HEK293 (cell line): ENCODE measurements at regions not wholly inside any gene's neighbourhood (a gene's known extent, or its start where the extent isn't known, plus 50 kb on each side); places are given as distances from the start of the nearest gene placed in this dataset.
A peak's percentile ranks its signal among the peaks of the same experiment; 100 is the strongest.

Experiments
- CTCF ChIA-PET: fragments of 350-600 bp; formaldehyde crosslinking; extraction: SDS; loops from one replicate; lab custom pipeline; 2021; ENCODE audit warnings: antibody characterized with exemption; lab: Yijun Ruan, JAX
- POLR2A ChIA-PET: fragments of 300-600 bp; formaldehyde crosslinking; extraction: SDS; loops from one replicate; lab custom pipeline; 2020; ENCODE audit warnings: antibody characterized with exemption, inconsistent platforms; lab: Yijun Ruan, JAX
- H3K27ac ChIP-seq: fragments of 200-500 bp; sonication (Bioruptor generic); 2 replicates; pipeline ENCODE4 v1.5.1; 2014; ENCODE audit warnings: low read depth, low read length, control low read depth, inconsistent platforms; ENCODE audit errors: extremely low read depth
- H3K36me3 ChIP-seq, 2 experiments: fragments of 200-500 bp in 1 of 2; sonication (Bioruptor generic) in 1 of 2; 1 replicate in 1 of 2; 2 replicates in 1 of 2; pipeline ENCODE4 v1.5.1; 2014 to 2017; ENCODE audit warnings: inconsistent platforms in 2 of 2, low read length in 2 of 2; ENCODE audit not compliant: control insufficient read depth in 2 of 2, insufficient read depth in 1 of 2
- H3K4me1 ChIP-seq: fragments of 200-500 bp; sonication (Bioruptor generic); 2 replicates; pipeline ENCODE4 v1.5.1; 2014; ENCODE audit warnings: mild to moderate bottlenecking, low read length, inconsistent platforms; ENCODE audit not compliant: control insufficient read depth, insufficient read depth
- H3K4me3 ChIP-seq: 2 replicates; pipeline ENCODE4 v1.5.1; 2011; ENCODE audit warnings: low read depth, mild to moderate bottlenecking, control low read depth, low read length, moderate library complexity
- H3K9me3 ChIP-seq: fragments of 200-500 bp; sonication (Bioruptor generic); 2 replicates; pipeline ENCODE4 v1.5.1; 2014; ENCODE audit warnings: low read depth, low read length, inconsistent platforms; ENCODE audit not compliant: control insufficient read depth, insufficient read depth
- HOXA7 ChIP-seq: sonication (generic); formaldehyde crosslinking; IDR thresholded peaks from 2 replicates; pipeline ENCODE4 v1.8.1; 2022; ENCODE audit warnings: missing genetic modification reagents, borderline replicate concordance
- HOXC10 ChIP-seq: sonication (generic); formaldehyde crosslinking; IDR thresholded peaks from 2 replicates; pipeline ENCODE4 v1.8.1; 2023; ENCODE audit warnings: mild to moderate bottlenecking, missing genetic modification reagents
- PRDM1 ChIP-seq: fragments of 450-650 bp; formaldehyde crosslinking; IDR thresholded peaks from 2 replicates; pipeline ENCODE4; 2016; ENCODE audit warnings: missing biosample characterization, missing genetic modification characterization
- SCRT1 ChIP-seq: fragments of 450-650 bp; formaldehyde crosslinking; IDR thresholded peaks from 2 replicates; pipeline ENCODE4 v1.5.1; 2016; ENCODE audit warnings: missing biosample characterization, missing genetic modification characterization, borderline replicate concordance
- SCRT2 ChIP-seq: fragments of 450-650 bp; formaldehyde crosslinking; IDR thresholded peaks from 2 replicates; pipeline ENCODE4 v1.5.1; 2016; ENCODE audit warnings: missing biosample characterization, missing genetic modification characterization
- WT1 ChIP-seq: fragments of 450-650 bp; formaldehyde crosslinking; IDR thresholded peaks from 2 replicates; pipeline ENCODE4 v1.5.1; 2016; ENCODE audit warnings: missing biosample characterization, missing genetic modification characterization
- ZBTB1 ChIP-seq: fragments of 450-650 bp; formaldehyde crosslinking; IDR thresholded peaks from 2 replicates; pipeline ENCODE4 v1.5.1; 2016; ENCODE audit warnings: missing biosample characterization, missing genetic modification characterization
- ZFP3 ChIP-seq: fragments of 450-650 bp; formaldehyde crosslinking; IDR thresholded peaks from 2 replicates; pipeline ENCODE4 v1.5.1; 2016; ENCODE audit warnings: low read depth, missing biosample characterization, missing genetic modification characterization
- ZFP41 ChIP-seq: fragments of 450-650 bp; formaldehyde crosslinking; IDR thresholded peaks from 2 replicates; pipeline ENCODE4 v1.5.1; 2016; ENCODE audit warnings: missing biosample characterization, missing genetic modification characterization, borderline replicate concordance
- ZIC2 ChIP-seq: fragments of 450-650 bp; formaldehyde crosslinking; IDR thresholded peaks from 2 replicates; pipeline ENCODE4 v1.5.1; 2016; ENCODE audit warnings: missing biosample characterization, missing genetic modification characterization
- ZNF175 ChIP-seq: fragments of 450-650 bp; formaldehyde crosslinking; IDR thresholded peaks from 2 replicates; pipeline ENCODE4 v1.5.1; 2016; ENCODE audit warnings: missing biosample characterization, missing genetic modification characterization
- ZNF2 ChIP-seq: fragments of 450-650 bp; formaldehyde crosslinking; IDR thresholded peaks from 2 replicates; pipeline ENCODE4 v1.5.1; 2016; ENCODE audit warnings: missing biosample characterization, missing genetic modification characterization
- ZNF311 ChIP-seq: fragments of 450-650 bp; formaldehyde crosslinking; IDR thresholded peaks from 2 replicates; pipeline ENCODE4 v1.5.1; 2017; ENCODE audit warnings: missing biosample characterization, missing genetic modification characterization, borderline replicate concordance
- ZNF341 ChIP-seq: fragments of 450-650 bp; formaldehyde crosslinking; IDR thresholded peaks from 2 replicates; pipeline ENCODE4; 2016; ENCODE audit warnings: low read depth, missing biosample characterization, missing genetic modification characterization
- ZNF596 ChIP-seq: fragments of 450-650 bp; IDR thresholded peaks from 2 replicates; pipeline ENCODE4 v1.5.0; 2018; ENCODE audit warnings: missing biosample characterization, mild to moderate bottlenecking, missing genetic modification characterization, moderate library complexity
- ZSCAN23 ChIP-seq: fragments of 450-650 bp; formaldehyde crosslinking; IDR thresholded peaks from 2 replicates; pipeline ENCODE4 v1.5.1; 2016; ENCODE audit warnings: missing biosample characterization, missing genetic modification characterization
- TF ChIP-seq, protein P1 (sequence below): fragments of 450-650 bp; formaldehyde crosslinking; IDR thresholded peaks from 2 replicates; pipeline ENCODE4 v1.5.1; 2016; ENCODE audit warnings: missing biosample characterization, missing genetic modification characterization
- TF ChIP-seq, protein P2 (sequence below): fragments of 450-650 bp; formaldehyde crosslinking; IDR thresholded peaks from 2 replicates; pipeline ENCODE4 v1.5.1; 2016; ENCODE audit warnings: missing biosample characterization, missing genetic modification characterization
- TF ChIP-seq, protein P3 (sequence below): fragments of 450-650 bp; formaldehyde crosslinking; IDR thresholded peaks from 2 replicates; pipeline ENCODE4 v1.5.1; 2017; ENCODE audit warnings: missing biosample characterization, mild to moderate bottlenecking, missing genetic modification characterization, moderate library complexity
- TF ChIP-seq, protein P4 (sequence below): fragments of 450-650 bp; formaldehyde crosslinking; IDR thresholded peaks from 2 replicates; pipeline ENCODE4 v1.5.1; 2016; ENCODE audit warnings: missing biosample characterization, missing genetic modification characterization

DNA sequence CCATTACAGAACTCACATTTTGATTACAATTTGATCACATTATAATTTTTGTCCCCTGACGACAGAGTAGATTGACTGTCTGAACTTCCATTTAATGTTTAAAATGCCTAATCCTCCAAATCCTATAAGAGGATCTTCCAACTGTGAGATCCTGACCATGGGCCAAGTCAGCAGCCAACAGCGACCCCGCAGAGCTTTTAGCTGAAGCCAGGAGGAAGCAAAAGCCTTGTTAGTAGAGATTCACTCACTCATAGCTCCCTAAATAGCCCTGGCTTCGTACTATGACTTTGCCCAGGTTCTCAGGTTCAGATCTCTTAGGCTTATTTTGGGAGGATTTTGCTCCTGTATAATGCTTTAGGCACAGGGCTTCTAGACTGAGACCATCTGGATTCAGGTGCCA lies 413.1 kb downstream of the NKX6-1 start:
- POLR2A ChIA-PET, result no interaction called here
- H3K4me1 ChIP-seq, result no peaks in the 10 kb centered on the region
- CTCF ChIA-PET, result no interaction called here
- H3K9me3 ChIP-seq, result no peaks in the 10 kb centered on the region
- no peaks in the 10 kb centered on the region for H3K36me3 ChIP-seq
- TF ChIP-seq SCRT1 (tag by site-specific recombination), result no peak
- TF ChIP-seq PRDM1 (tag by site-specific recombination), result no peak
- TF ChIP-seq, protein P1, sequence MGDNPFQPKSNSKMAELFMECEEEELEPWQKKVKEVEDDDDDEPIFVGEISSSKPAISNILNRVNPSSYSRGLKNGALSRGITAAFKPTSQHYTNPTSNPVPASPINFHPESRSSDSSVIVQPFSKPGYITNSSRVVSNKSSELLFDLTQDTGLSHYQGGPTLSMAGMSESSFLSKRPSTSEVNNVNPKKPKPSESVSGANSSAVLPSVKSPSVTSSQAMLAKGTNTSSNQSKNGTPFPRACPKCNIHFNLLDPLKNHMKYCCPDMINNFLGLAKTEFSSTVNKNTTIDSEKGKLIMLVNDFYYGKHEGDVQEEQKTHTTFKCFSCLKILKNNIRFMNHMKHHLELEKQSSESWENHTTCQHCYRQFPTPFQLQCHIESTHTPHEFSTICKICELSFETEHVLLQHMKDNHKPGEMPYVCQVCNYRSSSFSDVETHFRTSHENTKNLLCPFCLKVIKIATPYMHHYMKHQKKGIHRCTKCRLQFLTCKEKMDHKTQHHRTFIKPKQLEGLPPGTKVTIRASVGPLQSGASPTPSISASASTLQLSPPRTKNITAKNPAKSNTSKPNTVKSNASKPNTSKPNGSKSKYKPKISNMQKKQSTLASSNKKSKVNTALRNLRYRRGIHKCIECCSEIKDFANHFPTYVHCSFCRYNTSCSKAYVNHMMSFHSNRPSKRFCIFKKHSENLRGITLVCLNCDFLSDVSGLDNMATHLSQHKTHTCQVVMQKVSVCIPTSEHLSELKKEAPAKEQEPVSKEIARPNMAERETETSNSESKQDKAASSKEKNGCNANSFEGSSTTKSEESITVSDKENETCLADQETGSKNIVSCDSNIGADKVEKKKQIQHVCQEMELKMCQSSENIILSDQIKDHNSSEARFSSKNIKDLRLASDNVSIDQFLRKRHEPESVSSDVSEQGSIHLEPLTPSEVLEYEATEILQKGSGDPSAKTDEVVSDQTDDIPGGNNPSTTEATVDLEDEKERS, result no peak
- TF ChIP-seq ZFP3, result no peak
- TF ChIP-seq, protein P2, sequence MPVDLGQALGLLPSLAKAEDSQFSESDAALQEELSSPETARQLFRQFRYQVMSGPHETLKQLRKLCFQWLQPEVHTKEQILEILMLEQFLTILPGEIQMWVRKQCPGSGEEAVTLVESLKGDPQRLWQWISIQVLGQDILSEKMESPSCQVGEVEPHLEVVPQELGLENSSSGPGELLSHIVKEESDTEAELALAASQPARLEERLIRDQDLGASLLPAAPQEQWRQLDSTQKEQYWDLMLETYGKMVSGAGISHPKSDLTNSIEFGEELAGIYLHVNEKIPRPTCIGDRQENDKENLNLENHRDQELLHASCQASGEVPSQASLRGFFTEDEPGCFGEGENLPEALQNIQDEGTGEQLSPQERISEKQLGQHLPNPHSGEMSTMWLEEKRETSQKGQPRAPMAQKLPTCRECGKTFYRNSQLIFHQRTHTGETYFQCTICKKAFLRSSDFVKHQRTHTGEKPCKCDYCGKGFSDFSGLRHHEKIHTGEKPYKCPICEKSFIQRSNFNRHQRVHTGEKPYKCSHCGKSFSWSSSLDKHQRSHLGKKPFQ, result no peak
- no peak for TF ChIP-seq ZFP41 (tag by site-specific recombination)
- TF ChIP-seq ZNF311 (tag by site-specific recombination), result no peak
- TF ChIP-seq, protein P3, sequence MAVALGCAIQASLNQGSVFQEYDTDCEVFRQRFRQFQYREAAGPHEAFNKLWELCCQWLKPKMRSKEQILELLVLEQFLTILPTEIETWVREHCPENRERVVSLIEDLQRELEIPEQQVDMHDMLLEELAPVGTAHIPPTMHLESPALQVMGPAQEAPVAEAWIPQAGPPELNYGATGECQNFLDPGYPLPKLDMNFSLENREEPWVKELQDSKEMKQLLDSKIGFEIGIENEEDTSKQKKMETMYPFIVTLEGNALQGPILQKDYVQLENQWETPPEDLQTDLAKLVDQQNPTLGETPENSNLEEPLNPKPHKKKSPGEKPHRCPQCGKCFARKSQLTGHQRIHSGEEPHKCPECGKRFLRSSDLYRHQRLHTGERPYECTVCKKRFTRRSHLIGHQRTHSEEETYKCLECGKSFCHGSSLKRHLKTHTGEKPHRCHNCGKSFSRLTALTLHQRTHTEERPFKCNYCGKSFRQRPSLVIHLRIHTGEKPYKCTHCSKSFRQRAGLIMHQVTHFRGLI, result no peak
- no peak for TF ChIP-seq ZNF175
- no peak for TF ChIP-seq ZNF2 (tag by site-specific recombination)
- no peak overlapping the region for H3K4me3 ChIP-seq
- H3K27ac ChIP-seq, result no peak overlapping the region

DNA sequence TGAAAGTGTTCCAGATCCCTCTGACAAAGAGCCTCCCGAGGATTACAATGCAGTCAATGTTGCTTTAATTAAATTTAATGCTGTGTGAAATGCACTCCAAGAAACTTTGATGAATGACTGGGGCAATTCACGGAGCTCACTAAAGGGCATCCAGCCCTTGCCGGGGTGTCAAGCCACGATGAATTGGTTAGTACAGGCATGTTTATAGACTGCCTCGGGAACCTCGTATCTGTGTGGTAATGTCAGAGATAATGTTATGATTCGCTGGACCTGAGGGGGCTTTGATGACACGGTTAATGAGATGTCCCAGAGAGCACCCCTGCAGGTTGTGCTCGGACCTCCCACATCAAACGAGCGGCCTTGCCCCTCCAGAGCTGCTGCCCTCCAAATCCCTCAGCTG lies 428.8 kb downstream of the NKX6-1 start:
- no peaks in the 10 kb centered on the region for H3K9me3 ChIP-seq
- no peaks in the 10 kb centered on the region for H3K4me1 ChIP-seq
- H3K36me3 ChIP-seq, result no peaks in the 10 kb centered on the region
- H3K4me3 ChIP-seq, result no peak overlapping the region
- ChIA-PET POLR2A (no interaction called here), CTCF (no interaction called here)
- TF ChIP-seq ZNF341 (tag by site-specific recombination) (0 out of 2 replicates have a peak, but pooled peaks have one; percentile 17), ZIC2 (peak; percentile 64), HOXA7 (CRISPR knock-in tag) (no peak), SCRT2 (tag by site-specific recombination) (no peak)
- no peak overlapping the region for H3K27ac ChIP-seq

DNA sequence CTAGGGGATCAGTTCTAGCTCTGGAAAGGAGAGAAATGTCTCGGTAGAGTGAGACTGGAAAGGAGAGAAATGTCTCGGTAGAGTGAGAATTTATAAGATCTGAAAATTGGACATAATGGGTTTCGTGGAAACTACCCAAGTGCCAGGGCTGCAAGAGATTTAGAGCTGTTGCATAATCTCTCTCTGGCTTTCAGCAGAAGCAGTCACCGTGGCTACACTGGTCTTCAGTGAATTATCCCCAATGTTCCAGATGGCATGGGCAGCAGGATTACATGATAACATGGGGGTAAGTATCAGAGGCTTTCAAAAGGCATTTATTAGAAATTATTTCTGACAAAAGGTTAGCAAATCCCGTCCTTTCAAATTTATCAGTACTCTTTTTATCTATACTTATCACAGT lies 435.5 kb downstream of the NKX6-1 start:
- Histone ChIP-seq H3K9me3 (no peaks in the 10 kb centered on the region), H3K36me3 (no peaks in the 10 kb centered on the region), H3K4me1 (no peaks in the 10 kb centered on the region), H3K4me3 (no peak overlapping the region), H3K27ac (no peak overlapping the region)
- TF ChIP-seq WT1 (no peak), ZBTB1 (no peak), HOXC10 (CRISPR knock-in tag) (no peak), ZSCAN23 (no peak), ZNF596 (tag by site-specific recombination) (no peak)
- TF ChIP-seq, protein P4, sequence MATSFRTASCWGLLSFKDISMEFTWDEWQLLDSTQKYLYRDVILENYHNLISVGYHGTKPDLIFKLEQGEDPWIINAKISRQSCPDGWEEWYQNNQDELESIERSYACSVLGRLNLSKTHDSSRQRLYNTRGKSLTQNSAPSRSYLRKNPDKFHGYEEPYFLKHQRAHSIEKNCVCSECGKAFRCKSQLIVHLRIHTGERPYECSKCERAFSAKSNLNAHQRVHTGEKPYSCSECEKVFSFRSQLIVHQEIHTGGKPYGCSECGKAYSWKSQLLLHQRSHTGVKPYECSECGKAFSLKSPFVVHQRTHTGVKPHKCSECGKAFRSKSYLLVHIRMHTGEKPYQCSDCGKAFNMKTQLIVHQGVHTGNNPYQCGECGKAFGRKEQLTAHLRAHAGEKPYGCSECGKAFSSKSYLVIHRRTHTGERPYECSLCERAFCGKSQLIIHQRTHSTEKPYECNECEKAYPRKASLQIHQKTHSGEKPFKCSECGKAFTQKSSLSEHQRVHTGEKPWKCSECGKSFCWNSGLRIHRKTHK (tag by site-specific recombination), result no peak
- TF ChIP-seq, protein P3, result no peak
- POLR2A ChIA-PET, result no interaction called here
- CTCF ChIA-PET, result no interaction called here
